ENCODE measurements at regions not wholly inside any gene's neighbourhood (a gene's known extent, or its start where the extent isn't known, plus 50 kb on each side); places are given as distances from the start of the nearest gene placed in this dataset.
"Not testable (repeated sequence)": the region's sequence is repeated elsewhere in the genome, so short reads cannot be mapped to it uniquely, and the experiment has no call there.

- Mint-ChIP-seq H3K4me1 (no peaks in the 10 kb centered on the region), H3K27ac (no peak overlapping the region), H3K9me3 (peaks cover 0 to 5% (median under 1%) of the 10 kb centered on the region in 6 donors), H3K4me3 (no peak overlapping the region), H3K36me3 (peaks cover 0 to 4% (median 0%) of the 10 kb centered on the region in 3 donors), H3K27me3 (ENCODE audit: low read depth in 3 of 3) (peaks cover 0 to 5% (median 3%) of the 10 kb centered on the region in 3 donors)
- DNase-seq, result no peak
These were observed 60.2 kb downstream of the TFPI2 start for GRCh38 chr7:93830141-93830925.

- Mint-ChIP-seq H3K4me3 (no peak overlapping the region), H3K9me3 (peaks cover 0 to 5% (median under 1%) of the 10 kb centered on the region in 6 donors), H3K27me3 (ENCODE audit: low read depth in 3 of 3) (peaks cover 0 to 5% (median 3%) of the 10 kb centered on the region in 3 donors), H3K4me1 (no peaks in the 10 kb centered on the region), H3K36me3 (peaks cover 0 to 4% (median 0%) of the 10 kb centered on the region in 3 donors), H3K27ac (no peak overlapping the region)
- no peak for DNase-seq
These were observed 62.3 kb downstream of the TFPI2 start for GRCh38 chr7:93828260-93828659.

- no peak overlapping the region for H3K27ac Mint-ChIP-seq
- DNase-seq, result no peak
- no peak overlapping the region for H3K4me3 Mint-ChIP-seq
- H3K4me1 Mint-ChIP-seq, result no peaks in the 10 kb centered on the region
- peaks cover 0 to 5% (median 3%) of the 10 kb centered on the region in 3 donors for H3K27me3 Mint-ChIP-seq (ENCODE audit: low read depth in 3 of 3)
- peaks cover 0 to 5% (median 0%) of the 10 kb centered on the region in 6 donors for H3K9me3 Mint-ChIP-seq
- peaks cover 0 to 4% (median 0%) of the 10 kb centered on the region in 3 donors for H3K36me3 Mint-ChIP-seq
These were observed 66.9 kb downstream of the TFPI2 start for GRCh38 chr7:93823621-93824020.

GRCh38 chr7:93821463-93821862 is 69.1 kb downstream of the TFPI2 start:
- peaks cover 0 to 2% (median 0%) of the 10 kb centered on the region in 3 donors for H3K27me3 Mint-ChIP-seq (ENCODE audit: low read depth in 3 of 3)
- no peak overlapping the region for H3K27ac Mint-ChIP-seq
- no peak overlapping the region for H3K4me3 Mint-ChIP-seq
- peaks cover 0 to 4% (median 0%) of the 10 kb centered on the region in 6 donors for H3K9me3 Mint-ChIP-seq
- H3K4me1 Mint-ChIP-seq, result no peaks in the 10 kb centered on the region
- no peaks in the 10 kb centered on the region for H3K36me3 Mint-ChIP-seq
- DNase-seq, result no peak

- Mint-ChIP-seq H3K4me3 (no peak overlapping the region), H3K27ac (no peak overlapping the region), H3K27me3 (ENCODE audit: low read depth in 3 of 3) (peaks cover 0 to 5% (median 0%) of the 10 kb centered on the region in 3 donors), H3K4me1 (no peaks in the 10 kb centered on the region), H3K9me3 (peaks cover 0 to 6% (median 0%) of the 10 kb centered on the region in 6 donors), H3K36me3 (no peaks in the 10 kb centered on the region)
- DNase-seq, result no peak
These were observed 70.9 kb downstream of the TFPI2 start for GRCh38 chr7:93819699-93820098.

GRCh38 chr7:93817526-93817925 is 73.0 kb downstream of the TFPI2 start:
- DNase-seq, result no peak
- Mint-ChIP-seq H3K36me3 (no peaks in the 10 kb centered on the region), H3K4me1 (no peaks in the 10 kb centered on the region), H3K9me3 (peaks cover 0 to 6% (median 0%) of the 10 kb centered on the region in 6 donors), H3K4me3 (no peak overlapping the region), H3K27me3 (ENCODE audit: low read depth in 3 of 3) (peaks cover 0 to 5% (median 0%) of the 10 kb centered on the region in 3 donors), H3K27ac (no peak overlapping the region)

GRCh38 chr7:93817004-93817403 is 73.5 kb downstream of the TFPI2 start:
- peaks cover 0 to 5% (median 0%) of the 10 kb centered on the region in 3 donors for H3K27me3 Mint-ChIP-seq (ENCODE audit: low read depth in 3 of 3)
- peaks cover 0 to 6% (median 0%) of the 10 kb centered on the region in 6 donors for H3K9me3 Mint-ChIP-seq
- H3K27ac Mint-ChIP-seq, result no peak overlapping the region
- no peaks in the 10 kb centered on the region for H3K4me1 Mint-ChIP-seq
- no peak overlapping the region for H3K4me3 Mint-ChIP-seq
- no peak for DNase-seq
- H3K36me3 Mint-ChIP-seq, result no peaks in the 10 kb centered on the region

- H3K27ac Mint-ChIP-seq, result no peak overlapping the region
- no peak for DNase-seq
- peaks cover 0 to 6% (median 0%) of the 10 kb centered on the region in 6 donors for H3K9me3 Mint-ChIP-seq
- no peak overlapping the region for H3K4me3 Mint-ChIP-seq
- H3K36me3 Mint-ChIP-seq, result no peaks in the 10 kb centered on the region
- H3K27me3 Mint-ChIP-seq (ENCODE audit: low read depth in 3 of 3), result peaks cover 0 to 3% (median 0%) of the 10 kb centered on the region in 3 donors
- no peaks in the 10 kb centered on the region for H3K4me1 Mint-ChIP-seq
These were observed 77.0 kb downstream of the TFPI2 start for GRCh38 chr7:93813514-93813913.

- H3K27ac Mint-ChIP-seq, result no peak overlapping the region
- no peak for DNase-seq
- peaks cover 0 to 5% (median 0%) of the 10 kb centered on the region in 6 donors for H3K9me3 Mint-ChIP-seq
- H3K4me3 Mint-ChIP-seq, result no peak overlapping the region
- no peaks in the 10 kb centered on the region for H3K4me1 Mint-ChIP-seq
- no peaks in the 10 kb centered on the region for H3K36me3 Mint-ChIP-seq
- H3K27me3 Mint-ChIP-seq (ENCODE audit: low read depth in 3 of 3), result peaks cover 0 to 3% (median 2%) of the 10 kb centered on the region in 3 donors
These were observed 78.5 kb downstream of the TFPI2 start for GRCh38 chr7:93812061-93812460.

- Mint-ChIP-seq H3K27me3 (ENCODE audit: low read depth in 3 of 3) (peaks cover 0 to 3% (median 2%) of the 10 kb centered on the region in 3 donors), H3K9me3 (peaks cover 0 to 5% (median 0%) of the 10 kb centered on the region in 6 donors), H3K27ac (no peak overlapping the region), H3K36me3 (no peaks in the 10 kb centered on the region), H3K4me3 (no peak overlapping the region), H3K4me1 (no peaks in the 10 kb centered on the region)
- DNase-seq, result no peak
These were observed 79.4 kb downstream of the TFPI2 start for GRCh38 chr7:93811198-93811597.

GRCh38 chr7:93810561-93810960 is 80.0 kb downstream of the TFPI2 start:
- Mint-ChIP-seq H3K4me1 (no peaks in the 10 kb centered on the region), H3K27ac (no peak overlapping the region), H3K9me3 (peaks cover 0 to 5% (median 0%) of the 10 kb centered on the region in 6 donors), H3K27me3 (ENCODE audit: low read depth in 3 of 3) (peaks cover 0 to 3% (median 2%) of the 10 kb centered on the region in 3 donors), H3K4me3 (no peak overlapping the region), H3K36me3 (no peaks in the 10 kb centered on the region)
- DNase-seq, result no peak

- H3K4me1 Mint-ChIP-seq, result no peaks in the 10 kb centered on the region
- H3K36me3 Mint-ChIP-seq, result no peaks in the 10 kb centered on the region
- no peak for DNase-seq
- no peak overlapping the region for H3K27ac Mint-ChIP-seq
- no peak overlapping the region for H3K4me3 Mint-ChIP-seq
- H3K27me3 Mint-ChIP-seq (ENCODE audit: low read depth in 3 of 3), result peaks cover 1 to 2% (median 1%) of the 10 kb centered on the region in 3 donors
- H3K9me3 Mint-ChIP-seq, result peaks cover 0 to 4% (median 0%) of the 10 kb centered on the region in 6 donors
These were observed 85.8 kb downstream of the TFPI2 start for GRCh38 chr7:93804726-93805125.

GRCh38 chr7:93799750-93800357 is 90.7 kb downstream of the TFPI2 start:
- Mint-ChIP-seq H3K27me3 (ENCODE audit: low read depth in 3 of 3) (peaks cover 0 to 1% (median 1%) of the 10 kb centered on the region in 3 donors), H3K4me3 (no peak overlapping the region), H3K4me1 (no peaks in the 10 kb centered on the region), H3K27ac (no peak overlapping the region), H3K36me3 (no peaks in the 10 kb centered on the region), H3K9me3 (no peaks in the 10 kb centered on the region)
- DNase-seq, result no peak

- DNase-seq; H3K9me3 Mint-ChIP-seq; H3K27ac Mint-ChIP-seq; H3K4me3 Mint-ChIP-seq; H3K4me1 Mint-ChIP-seq; H3K27me3 Mint-ChIP-seq (ENCODE audit: low read depth in 3 of 3); H3K36me3 Mint-ChIP-seq: not testable (repeated sequence)
These were observed 97.4 kb downstream of the TFPI2 start for GRCh38 chr7:93793084-93793697.

Measured in immature natural killer cell (primary cell).